Upper lobe of left lung (tissue), 6 donors: ENCODE measurements at regions not wholly inside any gene's neighbourhood (a gene's known extent, or its start where the extent isn't known, plus 50 kb on each side); places are given as distances from the start of the nearest gene placed in this dataset.
A peak's percentile ranks its signal among the peaks of the same experiment; 100 is the strongest.

Experiments
- ATAC-seq, 2 donors: fragments of 200-7000 bp; cut with Tn5 transposase; one replicate each; pipeline ENCODE4 v1.9.1; 2022; ENCODE audit warnings: mild to moderate bottlenecking in 2 of 2, moderate library complexity in 2 of 2; ENCODE audit not compliant: low FRiP score in 2 of 2
- DNase-seq, 2 donors: peaks; one replicate each; pipeline ENCODE4 v3.0.0-alpha.2; 2019 to 2020
- H3K27ac ChIP-seq, 4 donors: fragments of 200-600 bp; sonication (generic); one replicate each; pipeline ENCODE4 v1.5.1; 2016 to 2019
- H3K27me3 ChIP-seq, 4 donors: fragments of 200-600 bp; sonication (generic); one replicate each; pipeline ENCODE4 v1.5.1; 2017 to 2019
- H3K36me3 ChIP-seq, 4 donors: fragments of 200-600 bp; sonication (generic); one replicate each; pipeline ENCODE4 v1.5.1; 2016 to 2019
- H3K4me1 ChIP-seq, 4 donors: fragments of 200-600 bp; sonication (generic); one replicate each; pipeline ENCODE4 v1.5.1; 2018 to 2019
- H3K4me3 ChIP-seq, 4 donors: fragments of 200-600 bp; sonication (generic); one replicate each; pipeline ENCODE4 v1.5.1; 2017 to 2019; ENCODE audit warnings: mild to moderate bottlenecking in 2 of 4, moderate library complexity in 1 of 4
- H3K9me3 ChIP-seq, 4 donors: fragments of 200-600 bp; sonication (generic); one replicate each; pipeline ENCODE4 v1.5.1; 2018 to 2019
- EP300 ChIP-seq, 4 donors: sonication (generic); formaldehyde crosslinking; IDR thresholded peaks; one replicate each; pipeline ENCODE4 v1.5.1; 2017; ENCODE audit warnings: antibody characterized with exemption in 4 of 4, control low read depth in 2 of 4
- POLR2A ChIP-seq, 4 donors: fragments of 450-650 bp; IDR thresholded peaks; one replicate each; pipeline ENCODE4 v1.5.1; 2016 to 2017; ENCODE audit warnings: antibody characterized with exemption in 4 of 4, mild to moderate bottlenecking in 2 of 4
- POLR2AphosphoS5 ChIP-seq, 2 donors: sonication (generic); formaldehyde crosslinking; IDR thresholded peaks; one replicate each; pipeline ENCODE4 v1.5.1; 2017; ENCODE audit warnings: antibody characterized with exemption in 2 of 2
- WGBS, 2 donors: methylation state at CpG; one replicate each; pipeline ENCODE4 v1.1.5; 2017 to 2018; 5-methylcytosine and 5-hydroxymethylcytosine counted together
- TF ChIP-seq, protein P1 (sequence below), 6 experiments: fragments of 450-650 bp in 4 of 6; fragments of 200-600 bp in 2 of 6; sonication (generic) in 2 of 6; IDR thresholded peaks; one replicate each; pipeline ENCODE4 v1.5.1; 2016 to 2019; ENCODE audit warnings: antibody characterized with exemption in 6 of 6
- donor health status: DM: no; HTN: no; CAD: no; lungs with moderate emphysema.
- donor health status: DM: no; HTN: yes; CAD: no; lungs with severe emphysema.

DNA sequence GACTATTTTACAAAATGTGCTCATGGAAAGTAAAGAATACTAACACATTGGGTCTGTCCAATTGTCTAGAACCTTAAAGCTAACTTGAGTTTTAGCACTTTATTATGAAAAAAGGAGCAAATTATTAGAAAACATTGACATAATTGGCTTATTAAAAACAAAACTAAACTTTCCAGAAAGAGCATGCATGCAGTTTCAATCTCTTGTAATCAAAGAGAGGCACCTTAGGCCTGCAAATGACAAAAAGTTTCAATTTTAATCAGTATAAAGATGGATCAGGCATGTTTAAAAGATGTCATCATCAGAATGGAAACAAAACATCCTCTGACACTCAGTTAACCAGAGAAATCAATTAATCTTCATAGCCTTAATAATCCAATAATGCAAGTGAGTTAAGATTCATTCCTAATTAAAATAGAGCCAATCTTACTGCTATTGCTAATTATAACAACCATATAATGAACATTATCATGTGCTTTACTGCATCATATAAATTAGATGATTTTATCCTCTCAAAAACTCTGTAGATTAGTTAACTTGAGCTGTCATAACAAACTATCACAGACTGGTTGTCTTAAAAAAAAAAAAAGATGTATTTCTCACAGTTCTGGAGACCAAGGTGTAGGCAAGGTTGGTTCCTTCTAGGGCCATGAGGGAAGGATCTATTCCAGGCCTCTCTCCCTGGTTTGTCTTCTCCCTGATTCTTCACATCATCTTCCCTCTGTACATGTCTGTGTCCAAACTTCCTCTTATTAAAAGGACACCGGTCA is 131.4 kb downstream of the RPAP3 start:
- Histone ChIP-seq H3K27me3 (no peaks in the 10 kb centered on the region), H3K36me3 (no peaks in the 10 kb centered on the region), H3K4me3 (no peak overlapping the region), H3K27ac (no peak overlapping the region), H3K4me1 (no peaks in the 10 kb centered on the region), H3K9me3 (no peaks in the 10 kb centered on the region)
- WGBS, 2 donors = 79 to 80% methylated on average over 1 of the region's 1 CpG
- ATAC-seq (no peak), DNase-seq (no peak)
- TF ChIP-seq POLR2AphosphoS5 (IDR thresholded peaks at IDR 0.05) = no peak
- no peak for TF ChIP-seq EP300 (IDR thresholded peaks at IDR 0.05)
- TF ChIP-seq, protein P1, sequence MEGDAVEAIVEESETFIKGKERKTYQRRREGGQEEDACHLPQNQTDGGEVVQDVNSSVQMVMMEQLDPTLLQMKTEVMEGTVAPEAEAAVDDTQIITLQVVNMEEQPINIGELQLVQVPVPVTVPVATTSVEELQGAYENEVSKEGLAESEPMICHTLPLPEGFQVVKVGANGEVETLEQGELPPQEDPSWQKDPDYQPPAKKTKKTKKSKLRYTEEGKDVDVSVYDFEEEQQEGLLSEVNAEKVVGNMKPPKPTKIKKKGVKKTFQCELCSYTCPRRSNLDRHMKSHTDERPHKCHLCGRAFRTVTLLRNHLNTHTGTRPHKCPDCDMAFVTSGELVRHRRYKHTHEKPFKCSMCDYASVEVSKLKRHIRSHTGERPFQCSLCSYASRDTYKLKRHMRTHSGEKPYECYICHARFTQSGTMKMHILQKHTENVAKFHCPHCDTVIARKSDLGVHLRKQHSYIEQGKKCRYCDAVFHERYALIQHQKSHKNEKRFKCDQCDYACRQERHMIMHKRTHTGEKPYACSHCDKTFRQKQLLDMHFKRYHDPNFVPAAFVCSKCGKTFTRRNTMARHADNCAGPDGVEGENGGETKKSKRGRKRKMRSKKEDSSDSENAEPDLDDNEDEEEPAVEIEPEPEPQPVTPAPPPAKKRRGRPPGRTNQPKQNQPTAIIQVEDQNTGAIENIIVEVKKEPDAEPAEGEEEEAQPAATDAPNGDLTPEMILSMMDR (IDR thresholded peaks at IDR 0.05) = no peak
- TF ChIP-seq POLR2A (IDR thresholded peaks at IDR 0.05) = no peak

DNA sequence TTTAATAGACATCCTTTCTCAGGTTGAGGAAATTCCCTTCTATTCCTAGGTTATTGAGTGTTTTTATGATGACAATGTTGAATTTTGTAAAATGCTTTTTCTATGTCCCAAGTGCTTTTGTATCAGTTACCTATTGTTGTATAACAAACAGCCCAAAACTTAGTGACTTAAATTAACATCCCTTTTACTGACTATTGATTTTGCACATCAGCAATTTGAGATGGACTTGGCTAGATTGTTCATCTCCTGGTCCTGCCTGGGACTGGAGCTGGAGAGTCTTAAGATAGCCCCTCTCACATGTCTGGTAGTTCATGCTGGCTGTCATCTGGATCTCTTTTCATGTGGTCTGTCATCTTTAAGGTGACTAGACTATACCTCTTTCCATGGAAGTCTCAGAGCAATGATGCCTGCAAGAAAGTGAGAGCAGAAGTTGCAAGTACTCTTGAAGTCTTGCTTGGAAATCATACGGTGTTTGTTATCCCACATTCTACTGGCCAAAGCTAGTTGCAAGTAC is 132.6 kb downstream of the RPAP3 start:
- Histone ChIP-seq H3K27ac (no peak overlapping the region), H3K9me3 (no peaks in the 10 kb centered on the region), H3K36me3 (no peaks in the 10 kb centered on the region), H3K4me3 (no peak overlapping the region), H3K27me3 (no peaks in the 10 kb centered on the region), H3K4me1 (no peaks in the 10 kb centered on the region)
- ATAC-seq = no peak
- TF ChIP-seq EP300 (IDR thresholded peaks at IDR 0.05) (no peak), POLR2A (IDR thresholded peaks at IDR 0.05) (no peak), POLR2AphosphoS5 (IDR thresholded peaks at IDR 0.05) (no peak)
- TF ChIP-seq, protein P1 (IDR thresholded peaks at IDR 0.05) = no peak
- WGBS, 2 donors = 91 to 100% methylated on average over 1 of the region's 1 CpG
- DNase-seq = no peak

DNA sequence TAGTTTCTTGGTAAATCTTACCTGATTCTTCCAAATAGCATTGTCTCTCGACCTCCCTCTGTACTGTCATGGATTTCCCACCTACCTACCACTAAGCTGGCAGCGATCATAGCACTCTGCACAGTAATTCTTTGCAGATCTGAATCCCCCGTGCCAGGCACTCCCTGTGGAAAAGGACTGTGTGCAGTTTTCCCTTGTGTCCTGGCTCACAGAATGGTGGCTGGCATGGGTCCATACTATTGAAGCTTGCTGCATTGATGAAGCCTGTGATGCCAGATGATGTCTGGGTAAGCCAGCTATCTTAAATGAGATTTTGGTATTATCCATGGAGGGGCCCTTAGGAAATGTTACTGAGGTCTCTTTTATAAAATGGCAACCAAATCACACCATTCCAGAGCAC is 135.7 kb downstream of the RPAP3 start:
- H3K4me1 ChIP-seq = no peaks in the 10 kb centered on the region
- DNase-seq (no peak), ATAC-seq (no peak)
- 81 to 84% methylated on average over 3 of the region's 3 CpGs for WGBS, 2 donors
- H3K4me3 ChIP-seq = no peak overlapping the region
- H3K27me3 ChIP-seq = no peaks in the 10 kb centered on the region
- no peaks in the 10 kb centered on the region for H3K36me3 ChIP-seq
- TF ChIP-seq, protein P1 (IDR thresholded peaks at IDR 0.05) = no peak
- TF ChIP-seq POLR2AphosphoS5 (IDR thresholded peaks at IDR 0.05) (no peak), EP300 (IDR thresholded peaks at IDR 0.05) (no peak), POLR2A (IDR thresholded peaks at IDR 0.05) (no peak)
- no peaks in the 10 kb centered on the region for H3K9me3 ChIP-seq
- H3K27ac ChIP-seq = no peak overlapping the region

GRCh38 chr12:47562201-47562600 is 143.6 kb downstream of the RPAP3 start:
- DNase-seq (no peak), ATAC-seq (no peak)
- Histone ChIP-seq H3K9me3 (no peaks in the 10 kb centered on the region), H3K27ac (peak overlapping the region in 1 of 4 donors; percentile 70), H3K4me1 (no peaks in the 10 kb centered on the region), H3K27me3 (no peaks in the 10 kb centered on the region), H3K36me3 (no peaks in the 10 kb centered on the region), H3K4me3 (no peak overlapping the region)
- TF ChIP-seq, protein P1 (IDR thresholded peaks at IDR 0.05) = no peak
- TF ChIP-seq POLR2A (IDR thresholded peaks at IDR 0.05) (no peak), POLR2AphosphoS5 (IDR thresholded peaks at IDR 0.05) (no peak), EP300 (IDR thresholded peaks at IDR 0.05) (no peak)
- 55 to 81% methylated on average over 1 to 3 of the region's 3 CpGs for WGBS, 2 donors

DNA sequence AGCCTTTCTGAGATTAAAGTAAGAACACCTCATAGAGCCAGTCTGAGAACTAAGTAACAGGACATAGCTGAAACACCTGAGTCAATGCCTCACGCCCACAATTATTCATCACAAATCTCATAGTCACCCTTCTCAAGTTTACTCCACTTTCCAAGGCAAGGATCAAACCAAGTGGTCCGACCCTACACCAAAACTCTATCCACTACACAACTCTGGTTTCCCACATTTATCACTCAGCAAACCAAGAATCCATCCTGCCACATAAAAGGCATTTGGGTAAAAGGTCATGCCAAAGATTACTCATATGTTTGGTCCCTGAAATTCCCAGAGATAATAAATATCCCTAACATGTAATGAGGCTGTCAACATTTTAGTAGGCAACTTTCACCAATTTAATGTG is 144.1 kb downstream of the RPAP3 start:
- no peak for TF ChIP-seq EP300 (IDR thresholded peaks at IDR 0.05)
- no peak for TF ChIP-seq POLR2AphosphoS5 (IDR thresholded peaks at IDR 0.05)
- TF ChIP-seq, protein P1 (IDR thresholded peaks at IDR 0.05) = no peak
- TF ChIP-seq POLR2A (IDR thresholded peaks at IDR 0.05) = no peak
- Histone ChIP-seq H3K36me3 (no peaks in the 10 kb centered on the region), H3K9me3 (no peaks in the 10 kb centered on the region), H3K27ac (peak overlapping the region in 1 of 4 donors; percentile 70), H3K27me3 (no peaks in the 10 kb centered on the region), H3K4me3 (no peak overlapping the region), H3K4me1 (no peaks in the 10 kb centered on the region)
- WGBS, 2 donors = 79 to 85% methylated on average over 2 of the region's 2 CpGs
- ATAC-seq (no peak), DNase-seq (no peak)
